ENCODE measurements at regions not wholly inside any gene's neighbourhood (a gene's known extent, or its start where the extent isn't known, plus 50 kb on each side); places are given as distances from the start of the nearest gene placed in this dataset.

GRCh38 chr6:147150293-147150692 lies 53.9 kb upstream of the STXBP5 start:
- H3K27me3 ChIP-seq (ENCODE audit: low read depth, low read length), result no peaks in the 10 kb centered on the region
- H3K9me3 ChIP-seq (ENCODE audit: control insufficient read depth in 1 of 2, low read length in 2 of 2), result no peaks in the 10 kb centered on the region
- H3K4me3 ChIP-seq (ENCODE audit: low read depth in 1 of 2, low read length in 2 of 2), result no peak overlapping the region
- H3K36me3 ChIP-seq (ENCODE audit: control insufficient read depth in 1 of 2, insufficient read depth in 2 of 2, low read length in 2 of 2), result no peaks in the 10 kb centered on the region
- no peak overlapping the region for H3K27ac ChIP-seq (ENCODE audit: low read length)
- no peaks in the 10 kb centered on the region for H3K4me1 ChIP-seq (ENCODE audit: control insufficient read depth in 1 of 2, insufficient read depth in 2 of 2, low read length in 2 of 2)
